ENCODE measurements at regions not wholly inside any gene's neighbourhood (a gene's known extent, or its start where the extent isn't known, plus 50 kb on each side); places are given as distances from the start of the nearest gene placed in this dataset.
"Not testable (repeated sequence)": the region's sequence is repeated elsewhere in the genome, so short reads cannot be mapped to it uniquely, and the experiment has no call there.

GRCh38 chr3:67154429-67154828 lies 156.3 kb downstream of the KBTBD8 start:
- DNase-seq (ENCODE audit: low read depth): no peak

GRCh38 chr3:67167481-67167880 lies 169.4 kb downstream of the KBTBD8 start:
- DNase-seq (ENCODE audit: low read depth): no peak

- DNase-seq (ENCODE audit: low read depth): no peak
Observed at GRCh38 chr3:67171841-67172240, 173.7 kb downstream of the KBTBD8 start.

- not testable (repeated sequence) for DNase-seq (ENCODE audit: low read depth)
Observed at GRCh38 chr3:67173130-67173529, 175.0 kb downstream of the KBTBD8 start.

- no peak for DNase-seq (ENCODE audit: low read depth)
Observed at GRCh38 chr3:67176396-67176795, 178.3 kb downstream of the KBTBD8 start.

GRCh38 chr3:67192466-67192865 lies 194.4 kb downstream of the KBTBD8 start:
- DNase-seq (ENCODE audit: low read depth): no peak

GRCh38 chr3:67196677-67197076 lies 198.6 kb downstream of the KBTBD8 start:
- DNase-seq (ENCODE audit: low read depth): no peak

- no peak for DNase-seq (ENCODE audit: low read depth)
Observed at GRCh38 chr3:67198374-67198773, 200.3 kb downstream of the KBTBD8 start.

- no peak for DNase-seq (ENCODE audit: low read depth)
Observed at GRCh38 chr3:67200618-67201017, 202.5 kb downstream of the KBTBD8 start.

- DNase-seq (ENCODE audit: low read depth): no peak
Observed at GRCh38 chr3:67201026-67201425, 202.9 kb downstream of the KBTBD8 start.

GRCh38 chr3:67202053-67202452 lies 203.9 kb downstream of the KBTBD8 start:
- DNase-seq (ENCODE audit: low read depth): no peak

GRCh38 chr3:67204951-67205350 lies 206.8 kb downstream of the KBTBD8 start:
- DNase-seq (ENCODE audit: low read depth): no peak

GRCh38 chr3:67215690-67216089 lies 217.6 kb downstream of the KBTBD8 start:
- no peak for DNase-seq (ENCODE audit: low read depth)

- DNase-seq (ENCODE audit: low read depth): no peak
Observed at GRCh38 chr3:67227030-67227429, 228.9 kb downstream of the KBTBD8 start.

GRCh38 chr3:67228136-67228535 lies 230.0 kb downstream of the KBTBD8 start:
- DNase-seq (ENCODE audit: low read depth): no peak

- DNase-seq (ENCODE audit: low read depth): no peak
Observed at GRCh38 chr3:67232642-67233041, 234.5 kb downstream of the KBTBD8 start.

- DNase-seq (ENCODE audit: low read depth): no peak
Observed at GRCh38 chr3:67239353-67239752, 241.2 kb downstream of the KBTBD8 start.

- DNase-seq (ENCODE audit: low read depth): no peak
Observed at GRCh38 chr3:67241084-67241483, 243.0 kb downstream of the KBTBD8 start.

GRCh38 chr3:67244130-67244529 lies 246.0 kb downstream of the KBTBD8 start:
- no peak for DNase-seq (ENCODE audit: low read depth)

GRCh38 chr3:67245545-67245944 lies 247.4 kb downstream of the KBTBD8 start:
- no peak for DNase-seq (ENCODE audit: low read depth)

- DNase-seq (ENCODE audit: low read depth): no peak
Observed at GRCh38 chr3:67248726-67249125, 250.6 kb downstream of the KBTBD8 start.

GRCh38 chr3:67252906-67253305 lies 254.8 kb downstream of the KBTBD8 start:
- not testable (repeated sequence) for DNase-seq (ENCODE audit: low read depth)

- DNase-seq (ENCODE audit: low read depth): no peak
Observed at GRCh38 chr3:67278015-67278618, 280.0 kb downstream of the KBTBD8 start.

GRCh38 chr3:67286586-67286985 lies 288.5 kb downstream of the KBTBD8 start:
- no peak for DNase-seq (ENCODE audit: low read depth)

Measured in M059J (cell line).